A673 (cell line): ENCODE measurements at regions not wholly inside any gene's neighbourhood (a gene's known extent, or its start where the extent isn't known, plus 50 kb on each side); places are given as distances from the start of the nearest gene placed in this dataset.

Experiments
- BruUV-seq: library from RNA; stranded (reverse); fragments of 400-500 nt; replicated peaks from 2 replicates; lab custom pipeline; 2021; lab: Mats Ljungman, UMichigan
- CTCF ChIA-PET: fragments of 300-600 bp; sonication (Branson Sonifier 250); formaldehyde crosslinking; loops from one replicate; lab custom pipeline; 2022; ENCODE audit warnings: antibody characterized with exemption; lab: Charles Lee
- POLR2A ChIA-PET: fragments of 300-600 bp; sonication (Branson Sonifier 250); formaldehyde crosslinking; loops from one replicate; lab custom pipeline; 2022; ENCODE audit warnings: antibody characterized with exemption; ENCODE audit not compliant: low non-redundant PET; lab: Charles Lee
- DNase-seq: peaks from one replicate; pipeline ENCODE4 v3.0.0-alpha.2; 2015; ENCODE audit warnings: low spot score
- H3K27ac ChIP-seq: fragments of 200-600 bp; sonication (generic); 2 replicates; pipeline ENCODE4 v1.5.1; 2016; ENCODE audit warnings: mixed run types, low read depth, mild to moderate bottlenecking, mixed read lengths, antibody characterized with exemption, low read length; ENCODE audit not compliant: poor library complexity, severe bottlenecking
- H3K27me3 ChIP-seq: fragments of 200-600 bp; sonication (generic); replicated peaks from 2 replicates; pipeline ENCODE4 v1.6.1; 2017; ENCODE audit warnings: mixed run types, low read depth, mild to moderate bottlenecking, mixed read lengths, antibody characterized with exemption, low read length; ENCODE audit not compliant: insufficient read depth, poor library complexity
- H3K36me3 ChIP-seq: fragments of 200-600 bp; sonication (generic); 2 replicates; pipeline ENCODE4 v1.6.1; 2016; ENCODE audit warnings: mixed run types, mild to moderate bottlenecking, mixed read lengths, antibody characterized with exemption, low read length; ENCODE audit not compliant: insufficient read depth, poor library complexity, severe bottlenecking
- H3K4me1 ChIP-seq: fragments of 200-600 bp; sonication (generic); 2 replicates; pipeline ENCODE4 v1.6.1; 2017; ENCODE audit warnings: mixed run types, mild to moderate bottlenecking, mixed read lengths, antibody characterized with exemption, low read length; ENCODE audit not compliant: insufficient read depth, poor library complexity, severe bottlenecking
- H3K4me3 ChIP-seq: fragments of 200-600 bp; sonication (generic); 2 replicates; pipeline ENCODE4 v1.5.1; 2016; ENCODE audit warnings: low read depth, mixed run types, mild to moderate bottlenecking, mixed read lengths, low read length; ENCODE audit not compliant: poor library complexity, severe bottlenecking
- H3K9me3 ChIP-seq: fragments of 200-600 bp; sonication (generic); 2 replicates; pipeline ENCODE4 v1.6.1; 2016; ENCODE audit warnings: mixed run types, low read depth, mild to moderate bottlenecking, mixed read lengths, antibody characterized with exemption, low read length; ENCODE audit not compliant: poor library complexity, severe bottlenecking
- EZH2 ChIP-seq: fragments of 200-600 bp; sonication (generic); IDR thresholded peaks from 2 replicates; pipeline ENCODE4 v1.6.1; 2017; ENCODE audit warnings: borderline replicate concordance, low read depth, mild to moderate bottlenecking, mixed read lengths, antibody characterized with exemption, low read length; ENCODE audit not compliant: poor library complexity, severe bottlenecking
- intact Hi-C: fragments of 100-400 bp; cut with micrococcal nuclease; formaldehyde crosslinking; loops from one replicate; pipeline ENCODE4 v1.10.0; 2022; ENCODE audit not compliant: unreplicated experiment
- TF ChIP-seq, protein P1 (sequence below): fragments of 300-800, 200-600 bp; sonication (generic); conservative IDR thresholded peaks from 2 replicates; pipeline ENCODE4 v1.5.1; 2017; ENCODE audit warnings: low read depth, mild to moderate bottlenecking, antibody characterized with exemption, low read length, moderate library complexity, mixed read lengths

DNA sequence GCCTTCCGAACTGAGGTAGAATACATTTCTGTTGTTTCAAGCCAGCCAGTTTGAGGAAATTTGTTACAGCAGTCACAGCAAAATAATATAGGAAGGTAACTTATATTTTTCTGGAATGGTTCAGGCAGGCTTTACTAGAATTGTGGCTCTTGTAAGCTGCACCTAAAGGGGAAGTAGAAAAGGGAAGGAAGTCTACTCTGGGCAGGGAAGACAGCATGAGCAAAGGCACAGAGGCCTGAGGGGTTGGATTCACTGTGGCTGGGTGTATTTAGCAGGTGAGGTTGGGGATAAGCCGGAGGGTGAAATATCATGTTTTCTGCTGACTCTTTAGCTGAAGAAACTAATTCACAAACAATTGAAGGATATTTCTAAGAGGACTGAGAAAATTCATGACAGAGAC is 183.5 kb downstream of the GAS1 start:
- H3K4me3 ChIP-seq = no peak overlapping the region
- no peaks in the 10 kb centered on the region for H3K9me3 ChIP-seq
- DNase-seq = no peak
- intact Hi-C loops = no loop called here
- TF ChIP-seq EZH2 = no peak
- TF ChIP-seq, protein P1, sequence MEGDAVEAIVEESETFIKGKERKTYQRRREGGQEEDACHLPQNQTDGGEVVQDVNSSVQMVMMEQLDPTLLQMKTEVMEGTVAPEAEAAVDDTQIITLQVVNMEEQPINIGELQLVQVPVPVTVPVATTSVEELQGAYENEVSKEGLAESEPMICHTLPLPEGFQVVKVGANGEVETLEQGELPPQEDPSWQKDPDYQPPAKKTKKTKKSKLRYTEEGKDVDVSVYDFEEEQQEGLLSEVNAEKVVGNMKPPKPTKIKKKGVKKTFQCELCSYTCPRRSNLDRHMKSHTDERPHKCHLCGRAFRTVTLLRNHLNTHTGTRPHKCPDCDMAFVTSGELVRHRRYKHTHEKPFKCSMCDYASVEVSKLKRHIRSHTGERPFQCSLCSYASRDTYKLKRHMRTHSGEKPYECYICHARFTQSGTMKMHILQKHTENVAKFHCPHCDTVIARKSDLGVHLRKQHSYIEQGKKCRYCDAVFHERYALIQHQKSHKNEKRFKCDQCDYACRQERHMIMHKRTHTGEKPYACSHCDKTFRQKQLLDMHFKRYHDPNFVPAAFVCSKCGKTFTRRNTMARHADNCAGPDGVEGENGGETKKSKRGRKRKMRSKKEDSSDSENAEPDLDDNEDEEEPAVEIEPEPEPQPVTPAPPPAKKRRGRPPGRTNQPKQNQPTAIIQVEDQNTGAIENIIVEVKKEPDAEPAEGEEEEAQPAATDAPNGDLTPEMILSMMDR = no peak
- no peaks in the 10 kb centered on the region for H3K36me3 ChIP-seq
- ChIA-PET CTCF (no interaction called here), POLR2A (no interaction called here)
- no peaks in the 10 kb centered on the region for H3K27me3 ChIP-seq
- H3K27ac ChIP-seq = no peak overlapping the region
- BruUV-seq = no TSS peak
- no peaks in the 10 kb centered on the region for H3K4me1 ChIP-seq

DNA sequence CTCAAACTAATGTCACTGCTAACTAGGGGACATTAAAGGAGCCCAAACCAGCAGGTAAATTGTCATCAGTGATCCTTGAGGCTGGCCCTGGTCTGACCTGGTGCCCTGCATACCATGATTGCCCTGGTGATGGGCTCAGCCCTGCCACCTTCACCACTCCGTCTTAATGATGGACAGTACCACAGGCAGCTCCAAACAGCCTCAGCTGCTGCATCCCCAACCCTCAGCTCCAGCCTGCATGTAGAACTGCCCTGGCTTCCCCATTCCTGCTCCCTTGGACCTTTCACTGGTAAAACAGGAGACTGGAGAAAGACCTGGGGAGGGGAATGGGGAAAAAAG is 190.0 kb downstream of the GAS1 start:
- Histone ChIP-seq H3K4me3 (no peak overlapping the region), H3K27me3 (no peaks in the 10 kb centered on the region), H3K36me3 (no peaks in the 10 kb centered on the region), H3K9me3 (no peaks in the 10 kb centered on the region), H3K4me1 (no peaks in the 10 kb centered on the region), H3K27ac (no peak overlapping the region)
- TF ChIP-seq, protein P1 = no peak
- TF ChIP-seq EZH2 = no peak
- ChIA-PET CTCF (no interaction called here), POLR2A (no interaction called here)
- intact Hi-C loops = no loop called here
- BruUV-seq = no TSS peak
- no peak for DNase-seq

DNA sequence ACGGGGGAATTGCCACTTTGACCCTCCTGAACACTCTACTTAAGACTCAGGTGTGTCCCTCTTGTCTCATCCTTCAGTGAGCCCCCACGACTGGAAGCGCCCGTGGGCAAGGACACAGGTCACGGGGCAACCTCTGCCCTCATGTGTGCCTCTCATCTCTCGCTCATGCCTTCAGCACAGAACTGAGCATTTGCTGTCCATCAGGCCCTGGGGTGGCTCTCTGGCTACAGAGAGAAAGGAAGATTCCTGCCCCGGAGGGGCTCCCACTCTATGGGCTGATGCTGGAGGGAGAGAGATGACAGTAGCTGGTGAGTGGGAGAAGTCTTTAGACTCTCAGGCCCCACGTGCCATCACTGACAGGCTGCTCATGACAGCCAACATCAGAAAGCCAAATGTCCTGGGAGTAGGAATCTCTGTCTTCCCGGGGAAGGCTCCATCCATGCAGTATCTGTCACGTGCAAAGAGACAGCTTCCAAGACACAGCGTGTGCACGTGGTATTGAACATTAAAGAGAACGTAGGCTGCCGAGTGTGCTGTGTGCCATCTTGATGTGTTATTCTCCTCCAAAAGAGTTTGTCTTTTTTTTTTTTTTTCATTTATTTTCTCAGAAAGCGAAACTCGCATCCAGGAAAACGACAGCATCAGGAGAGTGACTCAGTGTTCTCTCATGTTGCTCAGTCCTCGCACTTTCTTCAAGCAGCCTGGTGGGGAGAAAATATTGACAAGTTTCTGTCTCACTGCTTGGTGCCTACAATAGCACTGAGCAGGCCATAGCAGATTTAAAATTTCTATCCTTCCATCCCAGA is 190.5 kb downstream of the GAS1 start:
- H3K4me1 ChIP-seq = no peaks in the 10 kb centered on the region
- ChIA-PET POLR2A (no interaction called here), CTCF (no interaction called here)
- no peaks in the 10 kb centered on the region for H3K9me3 ChIP-seq
- no TSS peak for BruUV-seq
- DNase-seq = no peak
- H3K27ac ChIP-seq = no peak overlapping the region
- H3K36me3 ChIP-seq = no peaks in the 10 kb centered on the region
- TF ChIP-seq, protein P1 = no peak
- no peak for TF ChIP-seq EZH2
- intact Hi-C loops = no loop called here
- H3K4me3 ChIP-seq = no peak overlapping the region
- H3K27me3 ChIP-seq = no peaks in the 10 kb centered on the region
